GM23338 (cell line): ENCODE measurements at regions not wholly inside any gene's neighbourhood (a gene's known extent, or its start where the extent isn't known, plus 50 kb on each side); places are given as distances from the start of the nearest gene placed in this dataset.

ENCODE experiments used
- ATAC-seq: fragments of 200-7000 bp; cut with Tn5 transposase; 3 replicates; pipeline ENCODE4 v1.9.1; 2020
- DNase-seq: peaks from one replicate; pipeline ENCODE4 v3.0.0-alpha.2; 2015; ENCODE audit warnings: low spot score
- H2AFZ ChIP-seq: fragments of 200-600 bp; sonication (generic); 2 replicates; pipeline ENCODE4 v1.8.0; 2016; ENCODE audit warnings: antibody characterized with exemption, mild to moderate bottlenecking, moderate library complexity
- H3F3A ChIP-seq: fragments of 200-600 bp; sonication (generic); replicated peaks from 2 replicates; pipeline ENCODE4 v1.8.0; 2017; ENCODE audit warnings: antibody characterized with exemption, mixed run types, low read depth
- H3K27ac ChIP-seq: fragments of 200-600 bp; sonication (generic); 2 replicates; pipeline ENCODE4 v1.6.1; 2016; ENCODE audit warnings: low read depth
- H3K27me3 ChIP-seq: fragments of 200-600 bp; sonication (generic); 2 replicates; pipeline ENCODE4 v1.8.0; 2016; ENCODE audit warnings: mild to moderate bottlenecking, mixed run types, moderate library complexity; ENCODE audit not compliant: insufficient read depth
- H3K36me3 ChIP-seq: fragments of 200-600 bp; sonication (generic); 2 replicates; pipeline ENCODE4 v1.8.0; 2016; ENCODE audit warnings: mild to moderate bottlenecking; ENCODE audit not compliant: insufficient read depth
- H3K4me1 ChIP-seq: fragments of 200-600 bp; sonication (generic); 2 replicates; pipeline ENCODE4 v1.8.0; 2016; ENCODE audit warnings: mild to moderate bottlenecking, moderate library complexity; ENCODE audit not compliant: insufficient read depth
- H3K4me2 ChIP-seq: fragments of 200-600 bp; sonication (generic); 2 replicates; pipeline ENCODE4 v1.7.1; 2017; ENCODE audit warnings: mixed run types
- H3K4me3 ChIP-seq: fragments of 200-600 bp; sonication (generic); 2 replicates; pipeline ENCODE4 v1.6.1; 2016; ENCODE audit warnings: mixed run types
- H3K79me2 ChIP-seq: fragments of 200-600 bp; sonication (generic); replicated peaks from 2 replicates; pipeline ENCODE4 v1.8.0; 2017; ENCODE audit warnings: mild to moderate bottlenecking; ENCODE audit not compliant: insufficient read depth
- H3K9me2 ChIP-seq: fragments of 200-600 bp; sonication (generic); 2 replicates; pipeline ENCODE4 v1.8.0; 2017; ENCODE audit not compliant: insufficient read depth
- H4K20me1 ChIP-seq: fragments of 200-600 bp; sonication (generic); replicated peaks from 2 replicates; pipeline ENCODE4 v1.8.0; 2017; ENCODE audit warnings: mild to moderate bottlenecking; ENCODE audit not compliant: insufficient read depth
- H3K27ac Mint-ChIP-seq: 2 replicates; pipeline ENCODE4 v1.8.0; 2020; ENCODE audit warnings: inconsistent platforms, mild to moderate bottlenecking, moderate library complexity, mixed read lengths
- H3K27me3 Mint-ChIP-seq: 3 replicates; pipeline ENCODE4 v1.8.0; 2022; ENCODE audit warnings: low read depth, mild to moderate bottlenecking, moderate library complexity, mixed read lengths, inconsistent platforms; ENCODE audit not compliant: insufficient read depth, poor library complexity
- H3K36me3 Mint-ChIP-seq: 3 replicates; pipeline ENCODE4 v1.8.0; 2021; ENCODE audit warnings: low read depth, mild to moderate bottlenecking, inconsistent platforms, moderate library complexity, mixed read lengths
- H3K4me1 Mint-ChIP-seq: 3 replicates; pipeline ENCODE4 v1.8.0; 2020; ENCODE audit warnings: mild to moderate bottlenecking, inconsistent platforms, mixed read lengths
- H3K4me3 Mint-ChIP-seq: 3 replicates; pipeline ENCODE4 v1.8.0; 2021; ENCODE audit warnings: moderate library complexity, mild to moderate bottlenecking, inconsistent platforms, mixed read lengths
- H3K9me3 Mint-ChIP-seq: 3 replicates; pipeline ENCODE4 v1.8.0; 2020; ENCODE audit warnings: moderate library complexity, mild to moderate bottlenecking, inconsistent platforms, mixed read lengths
- CREB1 ChIP-seq: fragments of 250-450 bp; sonication (Bioruptor Pico); IDR thresholded peaks from 2 replicates; pipeline ENCODE4 v1.5.0; 2020; ENCODE audit warnings: low read depth, mild to moderate bottlenecking, moderate library complexity
- CTCF ChIP-seq, 2 experiments: fragments of 200-600 bp in 1 of 2; sonication (generic) in 1 of 2; conservative IDR thresholded peaks; 2 replicates each; pipeline versions ENCODE4 v1.5.1 to v1.6.1; 2016 to 2017; ENCODE audit warnings: antibody characterized with exemption in 2 of 2, low read depth in 2 of 2, mild to moderate bottlenecking in 2 of 2, moderate library complexity in 1 of 2
- ETS1 ChIP-seq: IDR thresholded peaks from 2 replicates; pipeline ENCODE4 v1.6.1; 2016; ENCODE audit warnings: antibody characterized with exemption
- EZH2 ChIP-seq: fragments of 200-600 bp; sonication (generic); IDR thresholded peaks from one replicate; pipeline ENCODE4 v1.8.0; 2017; ENCODE audit warnings: antibody characterized with exemption, mild to moderate bottlenecking, low read depth; ENCODE audit not compliant: unreplicated experiment
- EZH2phosphoT487 ChIP-seq: fragments of 200-600 bp; sonication (generic); IDR thresholded peaks from one replicate; pipeline ENCODE4 v1.8.1; 2018; ENCODE audit warnings: antibody characterized with exemption; ENCODE audit not compliant: unreplicated experiment
- JUNB ChIP-seq: IDR thresholded peaks from one replicate; pipeline ENCODE4 v1.6.1; 2016; ENCODE audit warnings: antibody characterized with exemption; ENCODE audit not compliant: unreplicated experiment
- NANOG ChIP-seq: IDR thresholded peaks from 2 replicates; pipeline ENCODE4 v1.6.1; 2016; ENCODE audit warnings: antibody characterized with exemption, borderline replicate concordance
- POLR2AphosphoS5 ChIP-seq: IDR thresholded peaks from 2 replicates; pipeline ENCODE4 v1.6.1; 2016; ENCODE audit warnings: antibody characterized with exemption, low read depth
- REST ChIP-seq: IDR thresholded peaks from one replicate; pipeline ENCODE4 v1.6.1; 2018; ENCODE audit warnings: antibody characterized with exemption; ENCODE audit not compliant: unreplicated experiment
- STAT1 ChIP-seq: IDR thresholded peaks from one replicate; pipeline ENCODE4 v1.6.1; 2016; ENCODE audit warnings: antibody characterized with exemption; ENCODE audit not compliant: unreplicated experiment
- ZNF114 ChIP-seq: fragments of 250-450 bp; sonication (Bioruptor Pico); IDR thresholded peaks from 2 replicates; pipeline ENCODE4 v1.5.0; 2020; ENCODE audit warnings: mild to moderate bottlenecking, moderate library complexity
- ZNF331 ChIP-seq: fragments of 250-450 bp; sonication (Bioruptor Pico); IDR thresholded peaks from 2 replicates; pipeline ENCODE4 v1.5.0; 2020; ENCODE audit warnings: low read depth, mild to moderate bottlenecking, moderate library complexity
- TF ChIP-seq, protein P1 (sequence below): fragments of 250-450 bp; sonication (Bioruptor Pico); IDR thresholded peaks from 2 replicates; pipeline ENCODE4 v1.5.0; 2020; ENCODE audit warnings: mild to moderate bottlenecking, moderate library complexity

DNA sequence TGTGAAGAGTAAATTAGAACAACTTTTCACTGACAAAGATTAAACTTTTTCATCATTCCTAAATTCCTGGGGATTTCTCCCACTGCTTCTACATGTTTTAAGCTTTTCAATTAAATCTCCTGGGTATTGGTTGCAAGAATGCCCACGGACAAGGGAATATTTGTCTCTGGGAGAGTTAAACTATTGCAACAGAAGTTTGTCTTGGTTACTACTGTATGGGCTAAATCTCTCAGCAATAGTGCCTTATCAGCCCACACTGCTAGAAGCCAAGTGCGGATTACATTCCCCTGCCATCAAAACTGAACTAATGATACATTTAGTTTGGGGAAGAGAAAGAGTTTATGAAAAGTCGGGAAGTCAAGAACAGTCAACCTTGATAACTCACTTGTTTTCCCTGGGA lies 528.2 kb upstream of the C9orf72 start:
- no peak for ATAC-seq
- no peak overlapping the region for H2AFZ ChIP-seq
- H3K36me3 ChIP-seq, result no peaks in the 10 kb centered on the region
- Mint-ChIP-seq H3K4me1 (no peaks in the 10 kb centered on the region; the same call in 2 of the 3 replicates), H3K27me3 (peaks cover 1% of the 10 kb centered on the region), H3K27ac (no peak overlapping the region), H3K9me3 (peaks cover 6% of the 10 kb centered on the region), H3K36me3 (peaks cover 6% of the 10 kb centered on the region), H3K4me3 (no peak overlapping the region)
- no peak for DNase-seq
- H3K79me2 ChIP-seq, result no peaks in the 10 kb centered on the region
- no peak overlapping the region for H3K4me3 ChIP-seq
- H3K4me2 ChIP-seq, result no peak overlapping the region
- TF ChIP-seq CREB1 (CRISPR knock-in tag) (no peak), CTCF (conservative IDR thresholded peaks at IDR 0.05; ENCODE audit: low read depth in 2 of 2) (no peak), POLR2AphosphoS5 (no peak), EZH2phosphoT487 (no peak), JUNB (no peak), EZH2 (no peak), ZNF114 (no peak), STAT1 (no peak), REST (no peak), ETS1 (no peak), ZNF331 (CRISPR knock-in tag) (no peak), NANOG (no peak)
- TF ChIP-seq, protein P1, sequence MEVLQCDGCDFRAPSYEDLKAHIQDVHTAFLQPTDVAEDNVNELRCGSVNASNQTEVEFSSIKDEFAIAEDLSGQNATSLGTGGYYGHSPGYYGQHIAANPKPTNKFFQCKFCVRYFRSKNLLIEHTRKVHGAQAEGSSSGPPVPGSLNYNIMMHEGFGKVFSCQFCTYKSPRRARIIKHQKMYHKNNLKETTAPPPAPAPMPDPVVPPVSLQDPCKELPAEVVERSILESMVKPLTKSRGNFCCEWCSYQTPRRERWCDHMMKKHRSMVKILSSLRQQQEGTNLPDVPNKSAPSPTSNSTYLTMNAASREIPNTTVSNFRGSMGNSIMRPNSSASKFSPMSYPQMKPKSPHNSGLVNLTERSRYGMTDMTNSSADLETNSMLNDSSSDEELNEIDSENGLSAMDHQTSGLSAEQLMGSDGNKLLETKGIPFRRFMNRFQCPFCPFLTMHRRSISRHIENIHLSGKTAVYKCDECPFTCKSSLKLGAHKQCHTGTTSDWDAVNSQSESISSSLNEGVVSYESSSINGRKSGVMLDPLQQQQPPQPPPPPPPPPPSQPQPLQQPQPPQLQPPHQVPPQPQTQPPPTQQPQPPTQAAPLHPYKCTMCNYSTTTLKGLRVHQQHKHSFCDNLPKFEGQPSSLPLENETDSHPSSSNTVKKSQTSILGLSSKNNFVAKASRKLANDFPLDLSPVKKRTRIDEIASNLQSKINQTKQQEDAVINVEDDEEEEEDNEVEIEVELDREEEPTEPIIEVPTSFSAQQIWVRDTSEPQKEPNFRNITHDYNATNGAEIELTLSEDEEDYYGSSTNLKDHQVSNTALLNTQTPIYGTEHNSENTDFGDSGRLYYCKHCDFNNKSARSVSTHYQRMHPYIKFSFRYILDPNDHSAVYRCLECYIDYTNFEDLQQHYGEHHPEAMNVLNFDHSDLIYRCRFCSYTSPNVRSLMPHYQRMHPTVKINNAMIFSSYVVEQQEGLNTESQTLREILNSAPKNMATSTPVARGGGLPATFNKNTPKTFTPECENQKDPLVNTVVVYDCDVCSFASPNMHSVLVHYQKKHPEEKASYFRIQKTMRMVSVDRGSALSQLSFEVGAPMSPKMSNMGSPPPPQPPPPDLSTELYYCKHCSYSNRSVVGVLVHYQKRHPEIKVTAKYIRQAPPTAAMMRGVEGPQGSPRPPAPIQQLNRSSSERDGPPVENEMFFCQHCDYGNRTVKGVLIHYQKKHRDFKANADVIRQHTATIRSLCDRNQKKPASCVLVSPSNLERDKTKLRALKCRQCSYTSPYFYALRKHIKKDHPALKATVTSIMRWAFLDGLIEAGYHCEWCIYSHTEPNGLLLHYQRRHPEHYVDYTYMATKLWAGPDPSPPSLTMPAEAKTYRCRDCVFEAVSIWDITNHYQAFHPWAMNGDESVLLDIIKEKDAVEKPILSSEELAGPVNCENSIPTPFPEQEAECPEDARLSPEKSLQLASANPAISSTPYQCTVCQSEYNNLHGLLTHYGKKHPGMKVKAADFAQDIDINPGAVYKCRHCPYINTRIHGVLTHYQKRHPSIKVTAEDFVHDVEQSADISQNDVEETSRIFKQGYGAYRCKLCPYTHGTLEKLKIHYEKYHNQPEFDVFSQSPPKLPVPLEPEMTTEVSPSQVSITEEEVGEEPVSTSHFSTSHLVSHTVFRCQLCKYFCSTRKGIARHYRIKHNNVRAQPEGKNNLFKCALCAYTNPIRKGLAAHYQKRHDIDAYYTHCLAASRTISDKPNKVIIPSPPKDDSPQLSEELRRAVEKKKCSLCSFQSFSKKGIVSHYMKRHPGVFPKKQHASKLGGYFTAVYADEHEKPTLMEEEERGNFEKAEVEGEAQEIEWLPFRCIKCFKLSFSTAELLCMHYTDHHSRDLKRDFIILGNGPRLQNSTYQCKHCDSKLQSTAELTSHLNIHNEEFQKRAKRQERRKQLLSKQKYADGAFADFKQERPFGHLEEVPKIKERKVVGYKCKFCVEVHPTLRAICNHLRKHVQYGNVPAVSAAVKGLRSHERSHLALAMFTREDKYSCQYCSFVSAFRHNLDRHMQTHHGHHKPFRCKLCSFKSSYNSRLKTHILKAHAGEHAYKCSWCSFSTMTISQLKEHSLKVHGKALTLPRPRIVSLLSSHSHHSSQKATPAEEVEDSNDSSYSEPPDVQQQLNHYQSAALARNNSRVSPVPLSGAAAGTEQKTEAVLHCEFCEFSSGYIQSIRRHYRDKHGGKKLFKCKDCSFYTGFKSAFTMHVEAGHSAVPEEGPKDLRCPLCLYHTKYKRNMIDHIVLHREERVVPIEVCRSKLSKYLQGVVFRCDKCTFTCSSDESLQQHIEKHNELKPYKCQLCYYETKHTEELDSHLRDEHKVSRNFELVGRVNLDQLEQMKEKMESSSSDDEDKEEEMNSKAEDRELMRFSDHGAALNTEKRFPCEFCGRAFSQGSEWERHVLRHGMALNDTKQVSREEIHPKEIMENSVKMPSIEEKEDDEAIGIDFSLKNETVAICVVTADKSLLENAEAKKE, result no peak
- no peak overlapping the region for H3K27ac ChIP-seq
- no peaks in the 10 kb centered on the region for H3K4me1 ChIP-seq
- no peaks in the 10 kb centered on the region for H3K27me3 ChIP-seq
- H3K9me2 ChIP-seq, result no peaks in the 10 kb centered on the region; the same call in 1 of the 2 replicates
- no peaks in the 10 kb centered on the region for H4K20me1 ChIP-seq
- no peaks in the 10 kb centered on the region for H3F3A ChIP-seq
